ENCODE measurements at regions not wholly inside any gene's neighbourhood (a gene's known extent, or its start where the extent isn't known, plus 50 kb on each side); places are given as distances from the start of the nearest gene placed in this dataset.

- no peak overlapping the region for H4K91ac ChIP-seq (replicated peaks; ENCODE audit: insufficient read length, low read length)
- H3K9me3 ChIP-seq (ENCODE audit: insufficient read depth in 2 of 2, low read depth in 1 of 2, low read length in 1 of 2) = no peaks in the 10 kb centered on the region; a peak in 1 of 4 replicates
- H3K23me2 ChIP-seq (ENCODE audit: low read depth, low read length) = no peaks in the 10 kb centered on the region
- no peak overlapping the region for H3K23ac ChIP-seq (ENCODE audit: insufficient read length)
- no peak overlapping the region for H2BK15ac ChIP-seq (ENCODE audit: low read length)
- no peak overlapping the region for H3K4ac ChIP-seq (replicated peaks; ENCODE audit: insufficient read length, low read depth, low read length)
- 87% methylated on average over 3 of the region's 3 CpGs; no CpG with 5 or more reads in 1 of the 2 experiments for WGBS, 2 experiments (ENCODE audit: extremely low coverage in 1 of 2, insufficient coverage in 1 of 2, insufficient read length in 1 of 2, insufficient replicate concordance in 2 of 2, low coverage in 1 of 2, low lambda C conversion rate in 2 of 2, missing lambda C conversion rate in 1 of 2)
- no peak overlapping the region for H3K9ac ChIP-seq (replicated peaks in 1 of 4; ENCODE audit: extremely low read depth in 1 of 4, low read depth in 3 of 4, low read length in 3 of 4)
- H3K79me1 ChIP-seq (ENCODE audit: low read depth, low read length) = no peaks in the 10 kb centered on the region
- H2BK12ac ChIP-seq (ENCODE audit: low read depth, low read length) = no peak overlapping the region
- no peak overlapping the region for H2BK120ac ChIP-seq (replicated peaks; ENCODE audit: low read depth, low read length)
- no peaks in the 10 kb centered on the region for H4K20me1 ChIP-seq (replicated peaks in 1 of 2; ENCODE audit: control insufficient read depth in 1 of 2, insufficient read depth in 2 of 2, low read length in 2 of 2)
- H3K4me1 ChIP-seq (replicated peaks in 1 of 4; ENCODE audit: control insufficient read depth in 3 of 4, insufficient read depth in 4 of 4, low read length in 3 of 4) = no peaks in the 10 kb centered on the region
- no peak overlapping the region for H3K56ac ChIP-seq (replicated peaks; ENCODE audit: insufficient read length, low read depth, low read length)
- H3K36me3 ChIP-seq (ENCODE audit: control insufficient read depth in 2 of 4, insufficient read depth in 4 of 4, low read length in 3 of 4) = no peaks in the 10 kb centered on the region
- no peak for DNase-seq (ENCODE audit: low read depth in 1 of 2, low spot score in 2 of 2)
- no peak overlapping the region for H3K14ac ChIP-seq (ENCODE audit: insufficient read length)
- no peak overlapping the region for H2BK5ac ChIP-seq (ENCODE audit: low read depth, low read length)
- H2AK5ac ChIP-seq (ENCODE audit: low read depth, low read length) = no peak overlapping the region
- H3K27ac ChIP-seq (ENCODE audit: low read depth, low read length) = no peak overlapping the region
- ChIA-PET CTCF (ENCODE audit: partially characterized antibody) (no interaction called here), POLR2A (ENCODE audit: partially characterized antibody) (no interaction called here)
- TF ChIP-seq KDM5A (IDR thresholded peaks at IDR 0.05; ENCODE audit: low read length) (no peak), RAD21 (IDR thresholded peaks at IDR 0.05 in 1 of 2, conservative IDR thresholded peaks at IDR 0.05 in 1 of 2; ENCODE audit: low read depth in 2 of 2, low read length in 2 of 2) (peak in 1 of 2 experiments; percentile 8; a peak in 1 of 4 replicates)
- FAIRE-seq = no peak
- no peak overlapping the region for H3K18ac ChIP-seq (ENCODE audit: extremely low read depth, low read length)
- no peak overlapping the region for H4K8ac ChIP-seq (ENCODE audit: extremely low read depth, insufficient read depth, low read length)
- no peaks in the 10 kb centered on the region for H3K79me2 ChIP-seq (ENCODE audit: control insufficient read depth in 1 of 2, insufficient read depth in 2 of 2, low read length in 2 of 2)
- H3K4me3 ChIP-seq (ENCODE audit: extremely low read depth in 1 of 4, insufficient read depth in 2 of 4, low read depth in 3 of 4, low read length in 4 of 4) = no peak overlapping the region
- no peaks in the 10 kb centered on the region for H3K27me3 ChIP-seq (replicated peaks in 1 of 4; ENCODE audit: control insufficient read depth in 3 of 4, extremely low read depth in 1 of 4, insufficient read depth in 3 of 4, low read length in 3 of 4)
- no peak overlapping the region for H2AFZ ChIP-seq (ENCODE audit: low read length)
- H4K5ac ChIP-seq (ENCODE audit: insufficient read length, low read depth, low read length) = no peak overlapping the region
- H3K4me2 ChIP-seq (ENCODE audit: insufficient read depth in 1 of 2, low read depth in 2 of 2, low read length in 2 of 2) = no peak overlapping the region
- H2BK20ac ChIP-seq (ENCODE audit: low read length) = no peak overlapping the region
Observed at GRCh38 chr1:166258017-166258416, 91.2 kb upstream of the FAM78B start.

Measured in H1 (cell line).